Left ventricle myocardium inferior (tissue), 1 donor: ENCODE measurements at regions not wholly inside any gene's neighbourhood (a gene's known extent, or its start where the extent isn't known, plus 50 kb on each side); places are given as distances from the start of the nearest gene placed in this dataset.
"Not testable (repeated sequence)": the region's sequence is repeated elsewhere in the genome, so short reads cannot be mapped to it uniquely, and the experiment has no call there.

Experiments
- DNase-seq: peaks from one replicate; pipeline ENCODE4 v3.0.0-alpha.2; 2020
- H3K27ac ChIP-seq: fragments of 200-600 bp; replicated peaks from 2 replicates; pipeline ENCODE4 v1.8.0; 2021
- H3K27me3 ChIP-seq: fragments of 200-600 bp; 2 replicates; pipeline ENCODE4 v1.8.0; 2021; ENCODE audit warnings: low read depth
- H3K36me3 ChIP-seq: fragments of 200-600 bp; 2 replicates; pipeline ENCODE4 v1.8.0; 2021
- H3K4me1 ChIP-seq: fragments of 200-600 bp; 2 replicates; pipeline ENCODE4 v1.8.0; 2021
- H3K4me3 ChIP-seq: fragments of 200-600 bp; 2 replicates; pipeline ENCODE4 v1.8.0; 2021; ENCODE audit warnings: mild to moderate bottlenecking, moderate library complexity
- H3K9me3 ChIP-seq: fragments of 200-600 bp; replicated peaks from 2 replicates; pipeline ENCODE4 v1.8.0; 2021
- intact Hi-C: fragments of 100-400 bp; cut with micrococcal nuclease; formaldehyde crosslinking; loops from one replicate; pipeline ENCODE4 v1.11.0; 2022
- TF ChIP-seq, protein P1 (sequence below): fragments of 200-600 bp; IDR thresholded peaks from 2 replicates; pipeline ENCODE4 v1.8.0; 2021; ENCODE audit warnings: antibody characterized with exemption, mild to moderate bottlenecking, borderline replicate concordance
- donor health status: DM: no; HTN: yes; CAD: no; lungs with severe emphysema.

DNA sequence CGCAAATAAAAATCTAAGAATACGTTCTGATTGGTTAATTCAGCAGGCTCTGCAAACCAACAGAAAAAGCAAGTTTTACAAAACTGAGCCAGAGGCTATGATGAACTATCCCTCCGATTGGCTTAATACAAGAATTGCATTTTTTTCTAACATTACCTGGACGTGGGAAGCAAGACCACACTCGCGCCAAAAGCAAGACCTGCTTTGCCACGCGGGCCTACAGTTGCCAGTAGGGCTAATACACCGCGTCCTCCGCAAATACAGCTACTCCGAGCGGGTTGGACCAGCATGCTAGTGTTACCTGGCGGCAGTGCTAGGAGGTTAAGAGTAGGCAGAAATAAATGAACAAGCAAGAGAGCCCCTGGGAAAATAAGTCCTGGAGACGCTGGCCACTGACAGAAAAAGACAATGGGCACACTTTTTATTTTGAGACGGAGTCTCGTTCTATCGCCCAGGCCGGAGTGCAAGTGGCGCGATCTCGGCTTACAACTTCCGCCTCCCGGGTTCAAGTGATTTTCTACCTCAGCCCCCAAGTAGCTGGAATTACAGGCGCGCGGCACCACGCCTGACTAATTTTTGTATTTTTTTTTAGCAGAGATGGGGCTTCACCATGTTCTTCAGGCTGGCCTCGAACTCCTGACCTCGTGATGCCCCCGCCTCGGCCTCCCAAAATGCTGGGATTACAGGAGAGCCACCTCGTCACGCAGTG lies 131.9 kb upstream of the BTN3A2 start:
- H3K36me3 ChIP-seq: no peaks in the 10 kb centered on the region
- intact Hi-C loops: no loop called here
- H3K9me3 ChIP-seq: no peaks in the 10 kb centered on the region
- no peak for DNase-seq
- H3K27ac ChIP-seq: peak overlapping the region; percentile 60
- peaks cover 24% of the 10 kb centered on the region for H3K4me1 ChIP-seq
- peak overlapping the region; percentile 63 for H3K4me3 ChIP-seq
- TF ChIP-seq, protein P1, sequence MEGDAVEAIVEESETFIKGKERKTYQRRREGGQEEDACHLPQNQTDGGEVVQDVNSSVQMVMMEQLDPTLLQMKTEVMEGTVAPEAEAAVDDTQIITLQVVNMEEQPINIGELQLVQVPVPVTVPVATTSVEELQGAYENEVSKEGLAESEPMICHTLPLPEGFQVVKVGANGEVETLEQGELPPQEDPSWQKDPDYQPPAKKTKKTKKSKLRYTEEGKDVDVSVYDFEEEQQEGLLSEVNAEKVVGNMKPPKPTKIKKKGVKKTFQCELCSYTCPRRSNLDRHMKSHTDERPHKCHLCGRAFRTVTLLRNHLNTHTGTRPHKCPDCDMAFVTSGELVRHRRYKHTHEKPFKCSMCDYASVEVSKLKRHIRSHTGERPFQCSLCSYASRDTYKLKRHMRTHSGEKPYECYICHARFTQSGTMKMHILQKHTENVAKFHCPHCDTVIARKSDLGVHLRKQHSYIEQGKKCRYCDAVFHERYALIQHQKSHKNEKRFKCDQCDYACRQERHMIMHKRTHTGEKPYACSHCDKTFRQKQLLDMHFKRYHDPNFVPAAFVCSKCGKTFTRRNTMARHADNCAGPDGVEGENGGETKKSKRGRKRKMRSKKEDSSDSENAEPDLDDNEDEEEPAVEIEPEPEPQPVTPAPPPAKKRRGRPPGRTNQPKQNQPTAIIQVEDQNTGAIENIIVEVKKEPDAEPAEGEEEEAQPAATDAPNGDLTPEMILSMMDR: no peak
- peaks cover 74% of the 10 kb centered on the region for H3K27me3 ChIP-seq

DNA sequence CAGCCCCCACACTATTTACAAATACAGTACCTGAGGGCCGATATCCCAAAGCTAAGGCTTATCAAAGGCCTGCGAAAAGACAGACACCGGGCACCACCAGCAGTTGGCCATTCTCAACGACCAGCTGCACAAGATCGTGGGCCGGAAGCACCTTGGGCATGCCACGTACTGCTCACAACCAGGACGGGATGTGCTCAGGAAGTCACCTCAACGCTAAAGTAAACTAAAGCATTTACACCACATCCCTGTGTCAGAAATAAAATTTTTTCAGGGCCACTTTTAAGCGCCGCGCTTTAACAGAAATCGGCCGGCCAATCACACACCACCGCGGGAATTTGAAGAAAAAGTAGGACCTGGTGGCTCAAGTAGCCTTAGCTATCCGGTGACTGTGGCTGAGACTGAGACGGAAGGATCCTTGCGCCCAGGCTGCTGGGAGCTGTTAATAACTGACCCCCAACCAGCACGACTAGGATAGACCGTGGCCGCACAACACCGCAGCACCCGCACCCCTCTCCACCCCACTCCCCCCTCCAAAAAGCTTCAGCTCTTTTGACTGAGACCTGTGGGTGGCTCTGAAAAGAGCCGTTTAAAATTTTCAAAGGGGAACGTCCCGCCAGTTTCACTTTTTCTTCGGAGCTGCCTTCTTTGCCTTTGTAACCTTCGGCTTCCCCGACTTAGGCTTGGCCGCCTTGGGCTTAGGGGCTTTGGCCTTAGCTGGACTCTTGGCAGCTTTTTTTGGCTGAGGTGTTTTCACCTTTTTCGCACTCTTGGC lies 131.2 kb upstream of the BTN3A2 start:
- Histone ChIP-seq H3K27ac (peak overlapping the region; percentile 60), H3K36me3 (no peaks in the 10 kb centered on the region), H3K4me1 (peaks cover 24% of the 10 kb centered on the region), H3K27me3 (peaks cover 78% of the 10 kb centered on the region), H3K9me3 (no peaks in the 10 kb centered on the region), H3K4me3 (peak overlapping the region; percentile 63)
- DNase-seq: no peak
- TF ChIP-seq, protein P1: no peak
- intact Hi-C loops: no loop called here

DNA sequence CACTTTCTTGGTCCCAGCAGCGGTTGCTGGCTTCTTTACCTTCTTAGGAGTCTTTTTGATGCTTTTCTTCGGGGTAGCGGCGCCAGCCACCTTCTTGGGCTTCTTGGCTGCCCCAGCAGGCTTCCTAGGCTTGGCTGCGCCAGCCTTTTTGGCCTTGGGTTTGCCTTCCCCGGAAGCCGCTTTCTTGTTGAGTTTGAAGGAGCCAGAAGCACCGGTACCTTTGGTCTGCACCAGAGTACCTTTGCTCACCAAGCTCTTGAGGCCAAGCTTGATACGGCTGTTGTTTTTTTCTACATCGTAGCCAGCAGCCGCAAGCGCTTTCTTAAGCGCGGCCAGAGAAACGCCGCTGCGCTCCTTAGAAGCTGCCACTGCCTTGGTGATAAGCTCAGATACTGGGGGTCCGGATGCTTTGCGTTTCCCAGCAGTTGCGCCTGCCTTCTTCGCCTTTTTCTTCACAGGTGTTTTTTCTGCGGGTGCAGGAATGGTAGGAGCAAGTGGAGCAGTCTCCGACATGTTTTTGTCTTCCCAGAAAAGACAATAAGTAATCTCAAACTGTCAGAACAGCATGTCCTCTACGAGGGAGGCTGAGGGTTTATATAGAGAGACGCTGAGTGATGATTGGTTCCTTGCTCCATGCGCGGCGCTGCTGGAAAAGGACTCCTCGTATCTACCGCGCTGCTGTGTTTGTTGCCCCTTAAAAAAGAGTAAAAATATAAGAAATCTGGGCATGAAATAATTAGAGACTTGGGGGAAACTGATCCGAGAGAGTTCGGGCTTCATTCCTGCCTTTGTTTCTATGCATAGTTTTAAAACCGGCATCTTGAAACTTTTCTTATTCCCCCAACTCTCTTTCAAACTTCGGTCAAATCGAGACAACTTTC lies 130.3 kb upstream of the BTN3A2 start:
- Histone ChIP-seq H3K27me3 (peaks cover 84% of the 10 kb centered on the region), H3K27ac (peak overlapping the region; percentile 60), H3K9me3 (no peaks in the 10 kb centered on the region), H3K4me3 (peak overlapping the region; percentile 63), H3K4me1 (peaks cover 24% of the 10 kb centered on the region), H3K36me3 (no peaks in the 10 kb centered on the region)
- TF ChIP-seq, protein P1: no peak
- DNase-seq: no peak
- intact Hi-C loops: no loop called here

DNA sequence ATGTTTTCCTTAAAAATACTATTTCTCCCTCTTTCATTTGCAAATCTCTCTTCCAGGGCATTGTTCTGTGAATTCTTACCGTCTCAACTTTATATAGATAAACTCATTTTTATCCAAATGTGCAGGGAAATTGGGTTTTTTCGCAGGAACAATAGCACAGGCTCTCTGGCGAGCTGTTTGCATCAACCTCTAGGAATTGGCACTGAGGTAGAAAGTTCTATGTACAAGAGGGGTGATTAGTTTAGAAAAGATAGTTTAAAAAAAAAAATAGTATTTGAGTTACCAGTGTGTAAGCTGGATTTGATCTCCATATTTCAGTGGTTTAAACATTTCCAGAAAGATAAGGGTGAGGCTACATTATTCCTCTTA lies 129.7 kb upstream of the BTN3A2 start:
- intact Hi-C loops: no loop called here
- TF ChIP-seq, protein P1: no peak
- no peaks in the 10 kb centered on the region for H3K9me3 ChIP-seq
- H3K27ac ChIP-seq: peak overlapping the region; percentile 60
- peak overlapping the region; percentile 63 for H3K4me3 ChIP-seq
- H3K4me1 ChIP-seq: peaks cover 31% of the 10 kb centered on the region
- H3K36me3 ChIP-seq: no peaks in the 10 kb centered on the region
- peaks cover 89% of the 10 kb centered on the region for H3K27me3 ChIP-seq
- DNase-seq: no peak

DNA sequence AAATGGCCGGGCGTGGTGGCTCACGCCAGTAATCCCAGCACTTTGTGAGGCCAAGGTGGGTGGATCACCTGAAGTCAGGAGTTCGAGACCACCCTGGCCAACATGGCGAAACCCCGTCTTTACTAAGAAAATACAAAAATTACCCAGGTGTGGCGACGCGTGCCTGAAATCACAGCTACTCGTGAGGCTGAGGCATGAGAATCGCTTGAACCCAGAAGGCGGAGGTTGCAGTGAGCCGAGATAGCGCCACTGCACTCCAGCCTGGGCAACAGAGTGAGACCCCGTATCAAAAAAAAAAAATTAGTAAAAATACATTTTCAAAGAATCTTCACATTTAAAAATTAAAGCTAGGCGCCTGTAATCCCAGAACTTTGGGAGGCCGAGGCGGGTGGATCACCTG lies 125.6 kb upstream of the BTN3A2 start:
- H3K9me3 ChIP-seq, H3K27ac ChIP-seq, DNase-seq, H3K36me3 ChIP-seq, intact Hi-C loops: not testable (repeated sequence)
- H3K4me3 ChIP-seq: peak overlapping the region; percentile 65
- peaks cover 25% of the 10 kb centered on the region for H3K4me1 ChIP-seq
- peaks cover 100% of the 10 kb centered on the region for H3K27me3 ChIP-seq
